Vagina (tissue), 2 donors: ENCODE measurements at regions not wholly inside any gene's neighbourhood (a gene's known extent, or its start where the extent isn't known, plus 50 kb on each side); places are given as distances from the start of the nearest gene placed in this dataset.

Source experiments
- POLR2A ChIP-seq, 2 donors: fragments of 450-650 bp; IDR thresholded peaks; one replicate each; pipeline ENCODE4 v1.6.1; 2017; ENCODE audit warnings: antibody characterized with exemption in 2 of 2, mild to moderate bottlenecking in 2 of 2, moderate library complexity in 2 of 2
- TF ChIP-seq, protein P1 (sequence below), 3 experiments: fragments of 450-650 bp in 2 of 3; fragments of 200-600 bp in 1 of 3; sonication (generic) in 1 of 3; IDR thresholded peaks; one replicate each; pipeline ENCODE4 v1.5.1; 2017 to 2019; ENCODE audit warnings: antibody characterized with exemption in 3 of 3, mild to moderate bottlenecking in 2 of 3, moderate library complexity in 2 of 3

DNA sequence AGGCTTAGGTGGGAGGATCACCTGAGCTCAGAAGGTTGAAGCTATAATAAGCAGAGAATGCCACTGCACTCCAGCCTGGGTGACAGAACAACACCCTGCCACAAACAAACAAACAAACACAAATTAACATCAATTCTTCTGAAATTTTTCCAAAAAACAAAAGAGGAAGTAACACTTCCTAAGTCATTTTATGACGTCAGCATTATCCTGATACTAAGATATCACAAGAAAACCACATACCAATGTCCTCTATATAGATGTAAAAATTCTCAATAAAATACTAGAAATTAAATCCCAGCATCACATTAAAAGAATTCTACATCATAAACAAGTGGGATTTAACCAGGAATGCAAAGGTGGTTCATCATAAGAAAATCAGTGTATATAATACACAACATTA is 64.4 kb upstream of the STK26 start:
- TF ChIP-seq, protein P1, sequence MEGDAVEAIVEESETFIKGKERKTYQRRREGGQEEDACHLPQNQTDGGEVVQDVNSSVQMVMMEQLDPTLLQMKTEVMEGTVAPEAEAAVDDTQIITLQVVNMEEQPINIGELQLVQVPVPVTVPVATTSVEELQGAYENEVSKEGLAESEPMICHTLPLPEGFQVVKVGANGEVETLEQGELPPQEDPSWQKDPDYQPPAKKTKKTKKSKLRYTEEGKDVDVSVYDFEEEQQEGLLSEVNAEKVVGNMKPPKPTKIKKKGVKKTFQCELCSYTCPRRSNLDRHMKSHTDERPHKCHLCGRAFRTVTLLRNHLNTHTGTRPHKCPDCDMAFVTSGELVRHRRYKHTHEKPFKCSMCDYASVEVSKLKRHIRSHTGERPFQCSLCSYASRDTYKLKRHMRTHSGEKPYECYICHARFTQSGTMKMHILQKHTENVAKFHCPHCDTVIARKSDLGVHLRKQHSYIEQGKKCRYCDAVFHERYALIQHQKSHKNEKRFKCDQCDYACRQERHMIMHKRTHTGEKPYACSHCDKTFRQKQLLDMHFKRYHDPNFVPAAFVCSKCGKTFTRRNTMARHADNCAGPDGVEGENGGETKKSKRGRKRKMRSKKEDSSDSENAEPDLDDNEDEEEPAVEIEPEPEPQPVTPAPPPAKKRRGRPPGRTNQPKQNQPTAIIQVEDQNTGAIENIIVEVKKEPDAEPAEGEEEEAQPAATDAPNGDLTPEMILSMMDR (IDR thresholded peaks at IDR 0.05) = no peak
- TF ChIP-seq POLR2A (IDR thresholded peaks at IDR 0.05) = no peak
